B cell (primary cell): ENCODE measurements at regions not wholly inside any gene's neighbourhood (a gene's known extent, or its start where the extent isn't known, plus 50 kb on each side); places are given as distances from the start of the nearest gene placed in this dataset.

Experiments
- EZH2 ChIP-seq: IDR thresholded peaks from 2 replicates; pipeline ENCODE4 v1.6.1; 2012; ENCODE audit warnings: borderline replicate concordance, low read depth, mild to moderate bottlenecking, moderate library complexity, low read length; ENCODE audit not compliant: insufficient read depth, poor library complexity, severe bottlenecking
- TF ChIP-seq, protein P1 (sequence below): fragments of 200-600 bp; IDR thresholded peaks from one replicate; pipeline ENCODE4 v1.8.0; 2022; ENCODE audit warnings: antibody characterized with exemption, mild to moderate bottlenecking

DNA sequence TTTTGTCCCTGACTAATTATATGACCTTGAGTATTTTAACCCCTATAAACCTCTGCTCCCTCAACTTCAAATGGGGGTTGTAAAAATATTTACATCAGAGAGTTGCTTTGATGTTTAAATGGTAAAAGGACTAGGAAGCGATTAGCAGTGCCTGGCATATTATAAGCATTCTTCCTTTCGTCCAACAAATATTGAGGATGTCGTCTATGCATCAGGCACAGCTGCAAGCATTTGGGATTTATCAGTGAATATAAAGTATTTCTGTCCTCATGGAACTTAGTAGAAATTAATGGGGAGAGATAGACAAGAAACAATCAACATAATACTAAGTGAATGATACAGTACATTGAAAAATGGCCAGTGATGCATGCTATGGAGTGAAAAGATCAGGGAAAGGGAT, 115.5 kb upstream of the EDNRA start:
- no peak for TF ChIP-seq EZH2
- TF ChIP-seq, protein P1, sequence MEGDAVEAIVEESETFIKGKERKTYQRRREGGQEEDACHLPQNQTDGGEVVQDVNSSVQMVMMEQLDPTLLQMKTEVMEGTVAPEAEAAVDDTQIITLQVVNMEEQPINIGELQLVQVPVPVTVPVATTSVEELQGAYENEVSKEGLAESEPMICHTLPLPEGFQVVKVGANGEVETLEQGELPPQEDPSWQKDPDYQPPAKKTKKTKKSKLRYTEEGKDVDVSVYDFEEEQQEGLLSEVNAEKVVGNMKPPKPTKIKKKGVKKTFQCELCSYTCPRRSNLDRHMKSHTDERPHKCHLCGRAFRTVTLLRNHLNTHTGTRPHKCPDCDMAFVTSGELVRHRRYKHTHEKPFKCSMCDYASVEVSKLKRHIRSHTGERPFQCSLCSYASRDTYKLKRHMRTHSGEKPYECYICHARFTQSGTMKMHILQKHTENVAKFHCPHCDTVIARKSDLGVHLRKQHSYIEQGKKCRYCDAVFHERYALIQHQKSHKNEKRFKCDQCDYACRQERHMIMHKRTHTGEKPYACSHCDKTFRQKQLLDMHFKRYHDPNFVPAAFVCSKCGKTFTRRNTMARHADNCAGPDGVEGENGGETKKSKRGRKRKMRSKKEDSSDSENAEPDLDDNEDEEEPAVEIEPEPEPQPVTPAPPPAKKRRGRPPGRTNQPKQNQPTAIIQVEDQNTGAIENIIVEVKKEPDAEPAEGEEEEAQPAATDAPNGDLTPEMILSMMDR: no peak
